ENCODE measurements at regions not wholly inside any gene's neighbourhood (a gene's known extent, or its start where the extent isn't known, plus 50 kb on each side); places are given as distances from the start of the nearest gene placed in this dataset.
"Not testable (repeated sequence)": the region's sequence is repeated elsewhere in the genome, so short reads cannot be mapped to it uniquely, and the experiment has no call there.

DNA sequence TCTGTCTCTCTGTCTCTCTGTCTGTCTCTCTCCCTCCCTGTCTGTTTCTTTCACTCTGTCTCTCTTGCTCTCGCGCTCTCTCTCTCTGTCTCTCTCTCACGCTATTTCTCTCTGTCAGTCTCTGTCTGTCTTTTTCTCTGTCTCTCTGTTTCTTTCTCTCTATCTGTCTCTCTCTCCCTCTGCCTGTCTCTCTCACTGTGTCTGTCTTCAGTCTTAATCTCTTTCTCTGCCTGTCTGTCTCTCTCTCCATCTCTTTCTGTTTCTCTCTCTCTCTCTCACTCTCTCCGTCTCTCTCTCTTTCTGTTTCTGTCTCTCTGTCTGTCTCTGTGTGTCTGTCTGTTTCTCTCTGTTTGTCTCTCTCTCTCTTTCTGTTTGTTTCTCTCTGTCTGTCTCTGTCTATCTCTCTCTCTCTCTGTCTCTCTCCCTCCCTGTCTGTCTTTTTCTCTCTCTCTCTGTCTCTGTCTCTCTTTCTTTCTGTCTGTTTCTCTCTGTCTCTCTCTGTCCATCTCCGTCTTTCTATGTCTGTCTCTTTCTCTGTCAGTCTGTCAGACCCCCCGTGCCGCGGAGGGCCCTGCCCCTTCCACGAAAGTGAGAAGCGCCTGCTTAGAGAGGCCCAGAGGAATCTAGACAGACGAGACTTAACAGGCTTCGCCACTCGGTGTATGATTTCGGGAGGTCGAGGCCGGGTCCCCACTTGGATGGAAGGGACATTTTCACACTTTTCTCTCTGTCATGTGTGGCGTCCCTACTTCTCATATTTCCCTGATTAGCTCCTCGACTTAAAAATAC lies 346.3 kb upstream of the DEFB115 start:
- H3K4me2 ChIP-seq (ENCODE audit: low read length): no peak overlapping the region
- no peak overlapping the region for H3K4me3 ChIP-seq (ENCODE audit: low read depth, low read length)
- no peak overlapping the region for H3K27ac ChIP-seq
- no peaks in the 10 kb centered on the region for H3K79me2 ChIP-seq
- H2AFZ ChIP-seq: no peak overlapping the region
- H3K27me3 ChIP-seq (ENCODE audit: control insufficient read depth, insufficient read depth, low read length): no peaks in the 10 kb centered on the region
- H3K36me3 ChIP-seq (ENCODE audit: control insufficient read depth, insufficient read depth, low read length): no peaks in the 10 kb centered on the region
- H3K4me1 ChIP-seq: no peaks in the 10 kb centered on the region
- TF ChIP-seq CTCF (IDR thresholded peaks at IDR 0.05): no peak
- H3K9me3 ChIP-seq (ENCODE audit: control insufficient read depth, low read length): no peaks in the 10 kb centered on the region
- H3K9ac ChIP-seq: no peak overlapping the region

- H3K4me2 ChIP-seq (ENCODE audit: low read length): peak overlapping the region; percentile 29
- H3K4me3 ChIP-seq (ENCODE audit: low read depth, low read length); H3K9ac ChIP-seq; H3K79me2 ChIP-seq; H3K9me3 ChIP-seq (ENCODE audit: control insufficient read depth, low read length); H3K4me1 ChIP-seq; H2AFZ ChIP-seq; H3K36me3 ChIP-seq (ENCODE audit: control insufficient read depth, insufficient read depth, low read length); H3K27ac ChIP-seq; H3K27me3 ChIP-seq (ENCODE audit: control insufficient read depth, insufficient read depth, low read length): not testable (repeated sequence)
These were observed 345.4 kb upstream of the DEFB115 start for GRCh38 chr20:30911832-30912660.

GRCh38 chr20:30912661-30913026 lies 344.8 kb upstream of the DEFB115 start:
- not testable (repeated sequence) for H3K79me2 ChIP-seq; H2AFZ ChIP-seq; H3K27me3 ChIP-seq (ENCODE audit: control insufficient read depth, insufficient read depth, low read length); H3K27ac ChIP-seq; H3K9ac ChIP-seq; H3K4me3 ChIP-seq (ENCODE audit: low read depth, low read length); H3K4me1 ChIP-seq; H3K9me3 ChIP-seq (ENCODE audit: control insufficient read depth, low read length); H3K36me3 ChIP-seq (ENCODE audit: control insufficient read depth, insufficient read depth, low read length)
- H3K4me2 ChIP-seq (ENCODE audit: low read length): peak overlapping the region; percentile 29

- not testable (repeated sequence) for H3K4me1 ChIP-seq
These were observed 341.1 kb upstream of the DEFB115 start for GRCh38 chr20:30916404-30916803.

GRCh38 chr20:30919514-30920188 lies 337.8 kb upstream of the DEFB115 start:
- Histone ChIP-seq H3K79me2 (no peaks in the 10 kb centered on the region), H2AFZ (no peak overlapping the region), H3K9me3 (ENCODE audit: control insufficient read depth, low read length) (no peaks in the 10 kb centered on the region), H3K4me3 (ENCODE audit: low read depth, low read length) (no peak overlapping the region), H3K36me3 (ENCODE audit: control insufficient read depth, insufficient read depth, low read length) (no peaks in the 10 kb centered on the region), H3K4me2 (ENCODE audit: low read length) (no peak overlapping the region), H3K27me3 (ENCODE audit: control insufficient read depth, insufficient read depth, low read length) (no peaks in the 10 kb centered on the region), H3K4me1 (no peaks in the 10 kb centered on the region), H3K9ac (no peak overlapping the region), H3K27ac (no peak overlapping the region)
- no peak for TF ChIP-seq CTCF (IDR thresholded peaks at IDR 0.05)

More at GRCh38 chr20:30916404-30916803, 341.1 kb upstream of the DEFB115 start:
- H3K9me3 ChIP-seq (ENCODE audit: control insufficient read depth, low read length); H3K4me2 ChIP-seq (ENCODE audit: low read length); H3K27ac ChIP-seq; H3K36me3 ChIP-seq (ENCODE audit: control insufficient read depth, insufficient read depth, low read length); H3K9ac ChIP-seq; H2AFZ ChIP-seq; H3K27me3 ChIP-seq (ENCODE audit: control insufficient read depth, insufficient read depth, low read length); H3K4me3 ChIP-seq (ENCODE audit: low read depth, low read length); H3K79me2 ChIP-seq: not testable (repeated sequence)

All from parathyroid adenoma (tissue), 2 donors.